ENCODE measurements at regions not wholly inside any gene's neighbourhood (a gene's known extent, or its start where the extent isn't known, plus 50 kb on each side); places are given as distances from the start of the nearest gene placed in this dataset.

DNA sequence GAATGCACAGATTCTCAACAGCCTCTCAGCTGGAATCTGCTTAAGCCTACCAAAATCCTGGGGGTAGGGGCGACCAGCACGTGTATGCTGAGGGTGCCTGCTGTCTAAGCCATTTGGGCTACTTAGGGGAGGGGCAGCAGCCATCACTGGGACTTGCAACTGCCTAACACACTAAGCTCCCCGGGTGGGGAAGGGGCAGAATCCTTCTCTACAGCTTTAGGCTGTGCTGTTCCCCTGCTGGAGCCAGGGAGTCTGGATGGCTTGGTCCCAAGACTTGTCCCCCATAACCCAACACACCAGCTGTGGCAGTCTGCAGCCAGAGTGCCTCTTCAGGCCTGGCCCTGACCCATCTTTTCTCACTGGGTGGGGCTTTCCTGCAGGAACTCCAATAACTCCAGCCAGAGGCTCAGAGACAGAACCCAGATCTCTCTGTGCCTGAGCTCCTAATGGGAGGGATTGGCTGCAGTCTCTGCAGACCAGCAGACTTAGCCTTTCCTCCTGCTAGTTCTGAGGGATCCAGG lies 305.4 kb upstream of the RND3 start:
- no peak overlapping the region for H3K4me3 ChIP-seq (replicated peaks; ENCODE audit: low read depth, low read length)
- TF ChIP-seq CTCF (IDR thresholded peaks at IDR 0.05; ENCODE audit: insufficient read depth, low read length, poor library complexity, severe bottlenecking) = no peak
- DNase-seq (ENCODE audit: extremely low read depth, insufficient read length) = no peak
- H3K36me3 ChIP-seq (ENCODE audit: control insufficient read depth, insufficient read depth, low read length) = no peaks in the 10 kb centered on the region
- no peaks in the 10 kb centered on the region for H3K27me3 ChIP-seq (replicated peaks; ENCODE audit: control insufficient read depth, insufficient read depth, low read length)

DNA sequence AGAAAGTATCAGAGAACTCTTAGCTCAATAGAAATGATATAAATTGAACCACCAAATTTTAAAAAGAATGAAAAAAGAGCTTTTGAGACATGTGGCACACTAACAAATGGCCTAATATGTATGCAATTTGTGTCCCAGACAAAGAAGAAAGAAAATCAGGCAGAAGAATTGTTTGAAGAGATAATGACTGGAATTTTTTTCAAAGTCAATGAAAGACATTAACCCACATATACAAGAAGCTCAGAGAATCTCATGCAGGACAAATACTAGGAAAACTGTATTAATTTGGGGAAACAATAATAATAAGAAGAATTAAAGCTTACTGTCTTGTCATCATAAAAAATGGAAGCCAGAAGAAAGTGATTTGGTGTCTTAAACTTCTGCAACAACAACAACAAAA lies 304.1 kb upstream of the RND3 start:
- no peak overlapping the region for H3K4me3 ChIP-seq (replicated peaks; ENCODE audit: low read depth, low read length)
- H3K27me3 ChIP-seq (replicated peaks; ENCODE audit: control insufficient read depth, insufficient read depth, low read length) = no peaks in the 10 kb centered on the region
- TF ChIP-seq CTCF (IDR thresholded peaks at IDR 0.05; ENCODE audit: insufficient read depth, low read length, poor library complexity, severe bottlenecking) = no peak
- DNase-seq (ENCODE audit: extremely low read depth, insufficient read length) = no peak
- H3K36me3 ChIP-seq (ENCODE audit: control insufficient read depth, insufficient read depth, low read length) = no peaks in the 10 kb centered on the region

- no peak overlapping the region for H3K4me3 ChIP-seq (replicated peaks; ENCODE audit: low read depth, low read length)
- H3K36me3 ChIP-seq (ENCODE audit: control insufficient read depth, insufficient read depth, low read length) = no peaks in the 10 kb centered on the region
- no peak for DNase-seq (ENCODE audit: extremely low read depth, insufficient read length)
- no peak for TF ChIP-seq CTCF (IDR thresholded peaks at IDR 0.05; ENCODE audit: insufficient read depth, low read length, poor library complexity, severe bottlenecking)
- H3K27me3 ChIP-seq (replicated peaks; ENCODE audit: control insufficient read depth, insufficient read depth, low read length) = no peaks in the 10 kb centered on the region
Observed at GRCh38 chr2:150789376-150789905, 302.0 kb upstream of the RND3 start.

DNA sequence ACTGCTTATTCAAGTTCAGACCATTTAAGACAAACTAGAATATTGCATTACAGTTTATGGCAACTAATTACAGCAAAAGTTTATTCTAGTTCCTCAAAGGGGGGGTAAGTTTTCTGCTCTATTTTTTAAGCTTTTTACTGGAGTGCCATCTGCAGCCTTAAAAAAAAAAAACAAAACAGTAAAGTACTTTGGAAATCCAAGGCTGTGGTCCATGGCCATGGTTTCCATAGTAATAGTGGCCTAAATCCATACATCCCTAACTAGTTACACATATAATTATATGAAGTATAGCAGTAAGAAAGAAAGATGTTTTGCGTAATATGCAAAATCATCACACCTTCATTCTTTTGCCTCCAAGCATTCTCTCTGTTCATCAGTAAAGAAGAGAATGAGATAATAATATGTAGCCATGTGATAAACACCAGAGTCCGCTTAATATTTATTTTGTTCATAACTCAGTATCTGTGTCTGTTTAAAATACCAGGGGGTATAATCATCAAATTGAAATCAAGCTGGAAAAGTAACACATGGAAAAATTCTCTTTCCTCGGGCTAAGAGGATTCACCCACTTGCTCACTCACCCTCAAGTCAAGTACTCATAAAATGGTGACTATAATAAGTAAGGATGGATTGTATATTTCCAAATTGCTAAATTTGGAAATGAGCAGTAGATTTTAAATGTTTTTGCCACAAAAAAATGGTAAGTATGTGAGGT lies 301.1 kb upstream of the RND3 start:
- Histone ChIP-seq H3K36me3 (ENCODE audit: control insufficient read depth, insufficient read depth, low read length) (no peaks in the 10 kb centered on the region), H3K27me3 (replicated peaks; ENCODE audit: control insufficient read depth, insufficient read depth, low read length) (no peaks in the 10 kb centered on the region), H3K4me3 (replicated peaks; ENCODE audit: low read depth, low read length) (no peak overlapping the region)
- TF ChIP-seq CTCF (IDR thresholded peaks at IDR 0.05; ENCODE audit: insufficient read depth, low read length, poor library complexity, severe bottlenecking) = no peak
- no peak for DNase-seq (ENCODE audit: extremely low read depth, insufficient read length)

GRCh38 chr2:150787353-150788093 lies 300.1 kb upstream of the RND3 start:
- Histone ChIP-seq H3K36me3 (ENCODE audit: control insufficient read depth, insufficient read depth, low read length) (no peaks in the 10 kb centered on the region), H3K27me3 (replicated peaks; ENCODE audit: control insufficient read depth, insufficient read depth, low read length) (no peaks in the 10 kb centered on the region), H3K4me3 (replicated peaks; ENCODE audit: low read depth, low read length) (no peak overlapping the region)
- no peak for DNase-seq (ENCODE audit: extremely low read depth, insufficient read length)
- no peak for TF ChIP-seq CTCF (IDR thresholded peaks at IDR 0.05; ENCODE audit: insufficient read depth, low read length, poor library complexity, severe bottlenecking)

Data from GM06990 (cell line).